K562 (cell line): ENCODE measurements at regions not wholly inside any gene's neighbourhood (a gene's known extent, or its start where the extent isn't known, plus 50 kb on each side); places are given as distances from the start of the nearest gene placed in this dataset.

Experiments
- C11orf30 ChIP-seq: fragments of 450-650 bp; IDR thresholded peaks from 2 replicates; pipeline ENCODE4 v1.6.1; 2016; ENCODE audit warnings: low read depth, mild to moderate bottlenecking
- MGA ChIP-seq: fragments of 450-650 bp; IDR thresholded peaks from 2 replicates; pipeline ENCODE4 v1.6.1; 2016; ENCODE audit warnings: mild to moderate bottlenecking, moderate library complexity
- TF ChIP-seq, protein P1 (sequence below): fragments of 450-650 bp; IDR thresholded peaks from 2 replicates; pipeline ENCODE4 v1.6.1; 2016; ENCODE audit warnings: borderline replicate concordance

- TF ChIP-seq, protein P1, sequence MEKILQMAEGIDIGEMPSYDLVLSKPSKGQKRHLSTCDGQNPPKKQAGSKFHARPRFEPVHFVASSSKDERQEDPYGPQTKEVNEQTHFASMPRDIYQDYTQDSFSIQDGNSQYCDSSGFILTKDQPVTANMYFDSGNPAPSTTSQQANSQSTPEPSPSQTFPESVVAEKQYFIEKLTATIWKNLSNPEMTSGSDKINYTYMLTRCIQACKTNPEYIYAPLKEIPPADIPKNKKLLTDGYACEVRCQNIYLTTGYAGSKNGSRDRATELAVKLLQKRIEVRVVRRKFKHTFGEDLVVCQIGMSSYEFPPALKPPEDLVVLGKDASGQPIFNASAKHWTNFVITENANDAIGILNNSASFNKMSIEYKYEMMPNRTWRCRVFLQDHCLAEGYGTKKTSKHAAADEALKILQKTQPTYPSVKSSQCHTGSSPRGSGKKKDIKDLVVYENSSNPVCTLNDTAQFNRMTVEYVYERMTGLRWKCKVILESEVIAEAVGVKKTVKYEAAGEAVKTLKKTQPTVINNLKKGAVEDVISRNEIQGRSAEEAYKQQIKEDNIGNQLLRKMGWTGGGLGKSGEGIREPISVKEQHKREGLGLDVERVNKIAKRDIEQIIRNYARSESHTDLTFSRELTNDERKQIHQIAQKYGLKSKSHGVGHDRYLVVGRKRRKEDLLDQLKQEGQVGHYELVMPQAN = no peak
- no peak for TF ChIP-seq C11orf30
- TF ChIP-seq MGA = no peak
- TF ChIP-seq, all 486 proteins: peak for 0
Measured at GRCh38 chr10:53122281-53122680, 349.7 kb upstream of the MBL2 start (continued).
